GM12878 (cell line): ENCODE measurements at regions not wholly inside any gene's neighbourhood (a gene's known extent, or its start where the extent isn't known, plus 50 kb on each side); places are given as distances from the start of the nearest gene placed in this dataset.

ENCODE experiments used
- CREB1 ChIP-seq: IDR thresholded peaks from 2 replicates; pipeline ENCODE4 v1.6.1; 2012; ENCODE audit warnings: low read depth, mild to moderate bottlenecking, inconsistent platforms
- CTCF ChIP-seq, 3 experiments: IDR thresholded peaks in 2 of 3; conservative IDR thresholded peaks in 1 of 3; 2 replicates each; pipeline ENCODE4 v1.5.1; 2011; ENCODE audit warnings: low read depth in 3 of 3, low read length in 3 of 3, mild to moderate bottlenecking in 3 of 3, control low read depth in 2 of 3, moderate library complexity in 2 of 3, inconsistent platforms in 1 of 3, mixed read lengths in 1 of 3; ENCODE audit not compliant: control insufficient read depth in 2 of 3, insufficient read depth in 1 of 3; ENCODE audit errors: extremely low read depth in 1 of 3
- EP300 ChIP-seq, 2 experiments: fragments of 150-350 bp in 1 of 2; IDR thresholded peaks; 2 replicates each; pipeline ENCODE4 v1.6.1; 2011 to 2012; ENCODE audit warnings: low read depth in 2 of 2, low read length in 2 of 2, borderline replicate concordance in 1 of 2, improper control_type of control experiment in 1 of 2, inconsistent platforms in 1 of 2; ENCODE audit not compliant: control insufficient read depth in 1 of 2
- FOXK2 ChIP-seq: fragments of 450-650 bp; IDR thresholded peaks from 2 replicates; pipeline ENCODE4 v1.6.1; 2017; ENCODE audit warnings: mild to moderate bottlenecking, moderate library complexity
- JUND ChIP-seq: IDR thresholded peaks from 2 replicates; pipeline ENCODE4 v1.6.1; 2012; ENCODE audit warnings: low read depth, mild to moderate bottlenecking, low read length, improper control_type of control experiment, moderate library complexity
- NR2C2 ChIP-seq: IDR thresholded peaks from 2 replicates; pipeline ENCODE4 v1.6.1; 2011; ENCODE audit warnings: borderline replicate concordance, low read depth; ENCODE audit not compliant: control insufficient read depth, insufficient read length
- NR2F1 ChIP-seq: fragments of 450-650 bp; conservative IDR thresholded peaks from 2 replicates; pipeline ENCODE4 v1.6.1; 2017; ENCODE audit warnings: mild to moderate bottlenecking
- POLR2A ChIP-seq: IDR thresholded peaks from 2 replicates; pipeline ENCODE4 v1.6.1; 2011; ENCODE audit warnings: low read depth, mild to moderate bottlenecking, low read length
- POLR2AphosphoS5 ChIP-seq: IDR thresholded peaks from 2 replicates; pipeline ENCODE4 v1.6.1; 2011; ENCODE audit warnings: mild to moderate bottlenecking, low read length, inconsistent platforms
- REST ChIP-seq: IDR thresholded peaks from 2 replicates; pipeline ENCODE4 v1.6.1; 2012; ENCODE audit warnings: mild to moderate bottlenecking, low read depth, low read length
- SRF ChIP-seq, 2 experiments: IDR thresholded peaks; 2 replicates each; pipeline ENCODE4 v1.6.1; 2011; ENCODE audit warnings: low read depth in 2 of 2, low read length in 2 of 2, mild to moderate bottlenecking in 1 of 2, moderate library complexity in 1 of 2
- ZBED1 ChIP-seq: IDR thresholded peaks from 2 replicates; pipeline ENCODE4 v1.6.1; 2016; ENCODE audit warnings: borderline replicate concordance
- ZNF384 ChIP-seq: IDR thresholded peaks from 2 replicates; pipeline ENCODE4 v1.6.1; 2012; ENCODE audit warnings: low read depth, mild to moderate bottlenecking, low read length, improper control_type of control experiment, borderline replicate concordance

GRCh38 chr7:124324262-124324661 lies 291.4 kb upstream of the TMEM229A start:
- TF ChIP-seq SRF (IDR thresholded peaks at IDR 0.05; ENCODE audit: low read depth in 2 of 2, low read length in 2 of 2) (no peak), POLR2A (no peak), NR2F1 (no peak), FOXK2 (no peak), NR2C2 (no peak), CTCF (IDR thresholded peaks at IDR 0.05 in 2 of 3, conservative IDR thresholded peaks at IDR 0.05 in 1 of 3; ENCODE audit: control insufficient read depth in 2 of 3, extremely low read depth in 1 of 3, insufficient read depth in 1 of 3, low read depth in 3 of 3, low read length in 3 of 3) (no peak), CREB1 (no peak), POLR2AphosphoS5 (no peak), ZBED1 (no peak), EP300 (IDR thresholded peaks at IDR 0.05; ENCODE audit: borderline replicate concordance in 1 of 2, control insufficient read depth in 1 of 2, low read depth in 2 of 2, low read length in 2 of 2) (no peak), JUND (no peak), REST (no peak), ZNF384 (no peak)
